ENCODE measurements at regions not wholly inside any gene's neighbourhood (a gene's known extent, or its start where the extent isn't known, plus 50 kb on each side); places are given as distances from the start of the nearest gene placed in this dataset.
A peak's percentile ranks its signal among the peaks of the same experiment; 100 is the strongest.

- WGBS, 10 experiments = 100% methylated on average over 1 of the region's 1 CpG; no CpG with 5 or more reads in 9 of the 10 experiments
- in situ Hi-C loops (cut with MboI; ENCODE audit: low pct_unique_long_range_greater_than_20kb in 2 of 9, low sequenced_read_pairs in 9 of 9, unreplicated experiment in 9 of 9) = no loop called here
- ATAC-seq (replicated peaks in 6 of 8) = no peak
- H3K27ac ChIP-seq = no peak overlapping the region
- H3K4me3 ChIP-seq = no peak overlapping the region
- no peaks in the 10 kb centered on the region for H3K4me1 ChIP-seq (replicated peaks in 1 of 2)
Observed at GRCh38 chr13:47845981-47846380, 155.1 kb downstream of the SUCLA2 start.

- ATAC-seq (replicated peaks in 6 of 8) = no peak
- H3K4me3 ChIP-seq = no peak overlapping the region
- no peak overlapping the region for H3K27ac ChIP-seq
- WGBS, 10 experiments = 60 to 100% (median 81%) methylated on average over 1 to 4 of the region's 4 CpGs
- in situ Hi-C loops (cut with MboI; ENCODE audit: low pct_unique_long_range_greater_than_20kb in 2 of 9, low sequenced_read_pairs in 9 of 9, unreplicated experiment in 9 of 9) = no loop called here
- H3K4me1 ChIP-seq (replicated peaks in 1 of 2) = no peaks in the 10 kb centered on the region
Observed at GRCh38 chr13:47843005-47843404, 158.1 kb downstream of the SUCLA2 start.

- WGBS, 10 experiments = 58 to 100% (median 87%) methylated on average over 1 to 4 of the region's 4 CpGs; no CpG with 5 or more reads in 5 of the 10 experiments
- in situ Hi-C loops (cut with MboI; ENCODE audit: low pct_unique_long_range_greater_than_20kb in 2 of 9, low sequenced_read_pairs in 9 of 9, unreplicated experiment in 9 of 9) = no loop called here
- Histone ChIP-seq H3K27ac (no peak overlapping the region), H3K4me1 (replicated peaks in 1 of 2) (no peaks in the 10 kb centered on the region), H3K4me3 (no peak overlapping the region)
- no peak for ATAC-seq (replicated peaks in 6 of 8)
Observed at GRCh38 chr13:47841151-47841550, 159.9 kb downstream of the SUCLA2 start.

GRCh38 chr13:47837906-47838305, 163.2 kb downstream of the SUCLA2 start:
- Histone ChIP-seq H3K27ac (no peak overlapping the region), H3K4me1 (replicated peaks in 1 of 2) (no peaks in the 10 kb centered on the region), H3K4me3 (no peak overlapping the region)
- ATAC-seq (replicated peaks in 6 of 8) = no peak
- WGBS, 10 experiments = 60 to 80% (median 74%) methylated on average over 1 to 3 of the region's 4 CpGs; no CpG with 5 or more reads in 7 of the 10 experiments
- in situ Hi-C loops (cut with MboI; ENCODE audit: low pct_unique_long_range_greater_than_20kb in 2 of 9, low sequenced_read_pairs in 9 of 9, unreplicated experiment in 9 of 9) = no loop called here

GRCh38 chr13:47837104-47837880, 163.8 kb downstream of the SUCLA2 start:
- ATAC-seq (replicated peaks in 6 of 8) = no peak
- no peak overlapping the region for H3K4me3 ChIP-seq
- 64 to 100% (median 82%) methylated on average over 1 to 5 of the region's 5 CpGs; no CpG with 5 or more reads in 2 of the 10 experiments for WGBS, 10 experiments
- no peak overlapping the region for H3K27ac ChIP-seq
- no peaks in the 10 kb centered on the region for H3K4me1 ChIP-seq (replicated peaks in 1 of 2)
- in situ Hi-C loops (cut with MboI; ENCODE audit: low pct_unique_long_range_greater_than_20kb in 2 of 9, low sequenced_read_pairs in 9 of 9, unreplicated experiment in 9 of 9) = no loop called here

- Histone ChIP-seq H3K4me1 (replicated peaks in 1 of 2) (no peaks in the 10 kb centered on the region), H3K27ac (no peak overlapping the region), H3K4me3 (no peak overlapping the region)
- in situ Hi-C loops (cut with MboI; ENCODE audit: low pct_unique_long_range_greater_than_20kb in 2 of 9, low sequenced_read_pairs in 9 of 9, unreplicated experiment in 9 of 9) = no loop called here
- 60 to 100% (median 82%) methylated on average over 1 to 6 of the region's 8 CpGs; no CpG with 5 or more reads in 2 of the 10 experiments for WGBS, 10 experiments
- ATAC-seq (replicated peaks in 6 of 8) = no peak
Observed at GRCh38 chr13:47835470-47836228, 165.4 kb downstream of the SUCLA2 start.

GRCh38 chr13:47832458-47832972, 168.6 kb downstream of the SUCLA2 start:
- in situ Hi-C loops (cut with MboI; ENCODE audit: low pct_unique_long_range_greater_than_20kb in 2 of 9, low sequenced_read_pairs in 9 of 9, unreplicated experiment in 9 of 9) = no loop called here
- H3K27ac ChIP-seq = no peak overlapping the region
- 40 to 100% (median 72%) methylated on average over 1 of the region's 1 CpG; no CpG with 5 or more reads in 6 of the 10 experiments for WGBS, 10 experiments
- no peak overlapping the region for H3K4me3 ChIP-seq
- no peaks in the 10 kb centered on the region for H3K4me1 ChIP-seq (replicated peaks in 1 of 2)
- no peak for ATAC-seq (replicated peaks in 6 of 8)

- no peaks in the 10 kb centered on the region for H3K4me1 ChIP-seq (replicated peaks in 1 of 2)
- no peak for ATAC-seq (replicated peaks in 6 of 8)
- no peak overlapping the region for H3K4me3 ChIP-seq
- H3K27ac ChIP-seq = no peak overlapping the region
- in situ Hi-C loops (cut with MboI; ENCODE audit: low pct_unique_long_range_greater_than_20kb in 2 of 9, low sequenced_read_pairs in 9 of 9, unreplicated experiment in 9 of 9) = no loop called here
- 40 to 100% (median 57%) methylated on average over 1 of the region's 1 CpG; no CpG with 5 or more reads in 7 of the 10 experiments for WGBS, 10 experiments
Observed at GRCh38 chr13:47831265-47831664, 169.8 kb downstream of the SUCLA2 start.

GRCh38 chr13:47829690-47830089, 171.4 kb downstream of the SUCLA2 start:
- ATAC-seq (replicated peaks in 6 of 8) = peak in 2 of 8 experiments; percentile 48 to 57
- in situ Hi-C loops (cut with MboI; ENCODE audit: low pct_unique_long_range_greater_than_20kb in 2 of 9, low sequenced_read_pairs in 9 of 9, unreplicated experiment in 9 of 9) = no loop called here
- WGBS, 10 experiments = 8 to 100% (median 67%) methylated on average over 1 of the region's 1 CpG; no CpG with 5 or more reads in 5 of the 10 experiments
- Histone ChIP-seq H3K27ac (no peak overlapping the region), H3K4me3 (no peak overlapping the region), H3K4me1 (replicated peaks in 1 of 2) (no peaks in the 10 kb centered on the region)

GRCh38 chr13:47826471-47826870, 174.6 kb downstream of the SUCLA2 start:
- no peak overlapping the region for H3K27ac ChIP-seq
- no peak for ATAC-seq (replicated peaks in 6 of 8)
- H3K4me3 ChIP-seq = no peak overlapping the region
- 0 to 100% (median 78%) methylated on average over 1 to 2 of the region's 2 CpGs; no CpG with 5 or more reads in 1 of the 10 experiments for WGBS, 10 experiments
- in situ Hi-C loops (cut with MboI; ENCODE audit: low pct_unique_long_range_greater_than_20kb in 2 of 9, low sequenced_read_pairs in 9 of 9, unreplicated experiment in 9 of 9) = no loop called here
- H3K4me1 ChIP-seq (replicated peaks in 1 of 2) = no peaks in the 10 kb centered on the region

- Histone ChIP-seq H3K4me1 (replicated peaks in 1 of 2) (peaks cover 0 to 8% of the 10 kb centered on the region in 2 donors), H3K4me3 (no peak overlapping the region), H3K27ac (no peak overlapping the region)
- in situ Hi-C loops (cut with MboI; ENCODE audit: low pct_unique_long_range_greater_than_20kb in 2 of 9, low sequenced_read_pairs in 9 of 9, unreplicated experiment in 9 of 9) = no loop called here
- no peak for ATAC-seq (replicated peaks in 6 of 8)
- 20 to 100% (median 80%) methylated on average over 1 to 3 of the region's 4 CpGs; no CpG with 5 or more reads in 3 of the 10 experiments for WGBS, 10 experiments
Observed at GRCh38 chr13:47822036-47822435, 179.0 kb downstream of the SUCLA2 start.

- 7 to 66% (median 27%) methylated on average over 1 to 5 of the region's 5 CpGs; no CpG with 5 or more reads in 1 of the 10 experiments for WGBS, 10 experiments
- peak in 5 of 8 experiments; percentile 18 to 84 (median 81) for ATAC-seq (replicated peaks in 6 of 8)
Observed at GRCh38 chr13:47816831-47817230, 184.2 kb downstream of the SUCLA2 start.

GRCh38 chr13:47813718-47814117, 187.4 kb downstream of the SUCLA2 start:
- 0 to 88% (median 25%) methylated on average over 1 of the region's 1 CpG; no CpG with 5 or more reads in 3 of the 10 experiments for WGBS, 10 experiments
- in situ Hi-C loops (cut with MboI; ENCODE audit: low pct_unique_long_range_greater_than_20kb in 2 of 9, low sequenced_read_pairs in 9 of 9, unreplicated experiment in 9 of 9) = no loop called here
- H3K27ac ChIP-seq = no peak overlapping the region
- peak in 2 of 8 experiments; percentile 63 to 75 for ATAC-seq (replicated peaks in 6 of 8)
- peaks cover 7 to 18% of the 10 kb centered on the region in 2 donors for H3K4me1 ChIP-seq (replicated peaks in 1 of 2)
- no peak overlapping the region for H3K4me3 ChIP-seq

More at GRCh38 chr13:47816831-47817230, 184.2 kb downstream of the SUCLA2 start:
- in situ Hi-C loops (cut with MboI; ENCODE audit: low pct_unique_long_range_greater_than_20kb in 2 of 9, low sequenced_read_pairs in 9 of 9, unreplicated experiment in 9 of 9) = no loop called here
- peaks cover 7 to 18% of the 10 kb centered on the region in 2 donors for H3K4me1 ChIP-seq (replicated peaks in 1 of 2)
- no peak overlapping the region for H3K4me3 ChIP-seq
- H3K27ac ChIP-seq = no peak overlapping the region

All from motor neuron (in vitro differentiated cells).